Adrenal gland (tissue), 5 donors: ENCODE measurements at regions not wholly inside any gene's neighbourhood (a gene's known extent, or its start where the extent isn't known, plus 50 kb on each side); places are given as distances from the start of the nearest gene placed in this dataset.
"Not testable (repeated sequence)": the region's sequence is repeated elsewhere in the genome, so short reads cannot be mapped to it uniquely, and the experiment has no call there.

Experiments
- POLR2A ChIP-seq, 2 donors: fragments of 450-650 bp; IDR thresholded peaks; one replicate each; pipeline ENCODE4 v1.6.1; 2017; ENCODE audit warnings: antibody characterized with exemption in 2 of 2, mild to moderate bottlenecking in 2 of 2, moderate library complexity in 1 of 2
- TF ChIP-seq, protein P1 (sequence below), 6 experiments: fragments of 450-650 bp in 4 of 6; fragments of 200-600 bp in 2 of 6; sonication (generic) in 1 of 6; IDR thresholded peaks; 1 replicate in 5 of 6; 2 replicates in 1 of 6; pipeline versions ENCODE4 v1.5.1 to v1.8.0; 2016 to 2021; ENCODE audit warnings: antibody characterized with exemption in 6 of 6, mild to moderate bottlenecking in 2 of 6, moderate library complexity in 1 of 6
- donor health status: DM: no; HTN: no; CAD: no.

DNA sequence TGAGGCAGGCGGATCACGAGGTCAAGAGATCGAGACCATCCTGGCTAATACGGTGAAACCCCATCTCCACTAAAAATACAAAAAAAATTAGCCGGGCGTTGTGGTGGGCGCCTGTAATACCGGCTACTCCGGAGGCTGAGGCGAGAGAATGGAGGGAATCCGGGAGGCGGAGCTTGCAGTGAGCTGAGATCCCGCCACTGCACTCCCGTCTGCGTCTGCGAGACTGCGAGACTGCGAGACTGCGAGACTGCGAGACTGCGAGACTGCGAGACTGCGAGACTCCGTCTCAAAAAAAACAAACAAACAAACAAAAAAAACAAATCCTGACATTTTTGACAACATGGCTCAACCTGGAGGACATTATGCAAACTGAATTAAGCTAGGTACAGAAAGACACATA lies 1606.2 kb downstream of the STIM2 start:
- not testable (repeated sequence) for TF ChIP-seq POLR2A (IDR thresholded peaks at IDR 0.05)
- TF ChIP-seq, protein P1, sequence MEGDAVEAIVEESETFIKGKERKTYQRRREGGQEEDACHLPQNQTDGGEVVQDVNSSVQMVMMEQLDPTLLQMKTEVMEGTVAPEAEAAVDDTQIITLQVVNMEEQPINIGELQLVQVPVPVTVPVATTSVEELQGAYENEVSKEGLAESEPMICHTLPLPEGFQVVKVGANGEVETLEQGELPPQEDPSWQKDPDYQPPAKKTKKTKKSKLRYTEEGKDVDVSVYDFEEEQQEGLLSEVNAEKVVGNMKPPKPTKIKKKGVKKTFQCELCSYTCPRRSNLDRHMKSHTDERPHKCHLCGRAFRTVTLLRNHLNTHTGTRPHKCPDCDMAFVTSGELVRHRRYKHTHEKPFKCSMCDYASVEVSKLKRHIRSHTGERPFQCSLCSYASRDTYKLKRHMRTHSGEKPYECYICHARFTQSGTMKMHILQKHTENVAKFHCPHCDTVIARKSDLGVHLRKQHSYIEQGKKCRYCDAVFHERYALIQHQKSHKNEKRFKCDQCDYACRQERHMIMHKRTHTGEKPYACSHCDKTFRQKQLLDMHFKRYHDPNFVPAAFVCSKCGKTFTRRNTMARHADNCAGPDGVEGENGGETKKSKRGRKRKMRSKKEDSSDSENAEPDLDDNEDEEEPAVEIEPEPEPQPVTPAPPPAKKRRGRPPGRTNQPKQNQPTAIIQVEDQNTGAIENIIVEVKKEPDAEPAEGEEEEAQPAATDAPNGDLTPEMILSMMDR (IDR thresholded peaks at IDR 0.05), result not testable (repeated sequence)
